ENCODE measurements at regions not wholly inside any gene's neighbourhood (a gene's known extent, or its start where the extent isn't known, plus 50 kb on each side); places are given as distances from the start of the nearest gene placed in this dataset.

- WGBS, 2 donors: 48 to 52% methylated on average over 2 of the region's 2 CpGs
- TF ChIP-seq POLR2A (IDR thresholded peaks at IDR 0.05) (no peak), CTCF (IDR thresholded peaks at IDR 0.05) (no peak)
- intact Hi-C loops (cut with DNase I; ENCODE audit: low total_unique reads): no loop called here
- DNase-seq (ENCODE audit: low spot score in 2 of 2): no peak
- H3K4me3 ChIP-seq (ENCODE audit: low read depth, poor library complexity, severe bottlenecking): no peak overlapping the region
Observed at GRCh38 chr18:73881396-73881917, 266.2 kb downstream of the FBXO15 start.

- no peak for TF ChIP-seq POLR2A (IDR thresholded peaks at IDR 0.05)
- no peak for TF ChIP-seq CTCF (IDR thresholded peaks at IDR 0.05)
- 70 to 73% methylated on average over 2 of the region's 2 CpGs for WGBS, 2 donors
- DNase-seq (ENCODE audit: low spot score in 2 of 2): no peak
- H3K4me3 ChIP-seq (ENCODE audit: low read depth, poor library complexity, severe bottlenecking): no peak overlapping the region
- intact Hi-C loops (cut with DNase I; ENCODE audit: low total_unique reads): no loop called here
Observed at GRCh38 chr18:73880387-73880786, 267.2 kb downstream of the FBXO15 start.

GRCh38 chr18:73879766-73880165, 267.9 kb downstream of the FBXO15 start:
- intact Hi-C loops (cut with DNase I; ENCODE audit: low total_unique reads): no loop called here
- H3K4me3 ChIP-seq (ENCODE audit: low read depth, poor library complexity, severe bottlenecking): no peak overlapping the region
- TF ChIP-seq POLR2A (IDR thresholded peaks at IDR 0.05): no peak
- 56 to 65% methylated on average over 2 of the region's 2 CpGs for WGBS, 2 donors
- no peak for DNase-seq (ENCODE audit: low spot score in 2 of 2)

GRCh38 chr18:73879328-73879727, 268.3 kb downstream of the FBXO15 start:
- intact Hi-C loops (cut with DNase I; ENCODE audit: low total_unique reads): no loop called here
- no peak for TF ChIP-seq CTCF (IDR thresholded peaks at IDR 0.05)
- no peak for TF ChIP-seq POLR2A (IDR thresholded peaks at IDR 0.05)
- no peak for DNase-seq (ENCODE audit: low spot score in 2 of 2)
- no peak overlapping the region for H3K4me3 ChIP-seq (ENCODE audit: low read depth, poor library complexity, severe bottlenecking)
- 66 to 70% methylated on average over 1 of the region's 1 CpG for WGBS, 2 donors

GRCh38 chr18:73869182-73869581, 278.5 kb downstream of the FBXO15 start:
- 77 to 79% methylated on average over 3 of the region's 3 CpGs for WGBS, 2 donors
- no peak for TF ChIP-seq POLR2A (IDR thresholded peaks at IDR 0.05)
- TF ChIP-seq CTCF (IDR thresholded peaks at IDR 0.05): no peak
- intact Hi-C loops (cut with DNase I; ENCODE audit: low total_unique reads): no loop called here
- H3K4me3 ChIP-seq (ENCODE audit: low read depth, poor library complexity, severe bottlenecking): no peak overlapping the region
- DNase-seq (ENCODE audit: low spot score in 2 of 2): no peak

- no peak overlapping the region for H3K4me3 ChIP-seq (ENCODE audit: low read depth, poor library complexity, severe bottlenecking)
- intact Hi-C loops (cut with DNase I; ENCODE audit: low total_unique reads): no loop called here
- WGBS, 2 donors: 72 to 79% methylated on average over 6 of the region's 6 CpGs
- TF ChIP-seq POLR2A (IDR thresholded peaks at IDR 0.05) (no peak), CTCF (IDR thresholded peaks at IDR 0.05) (no peak)
- DNase-seq (ENCODE audit: low spot score in 2 of 2): no peak
Observed at GRCh38 chr18:73861771-73862170, 285.9 kb downstream of the FBXO15 start.
